ENCODE measurements at regions not wholly inside any gene's neighbourhood (a gene's known extent, or its start where the extent isn't known, plus 50 kb on each side); places are given as distances from the start of the nearest gene placed in this dataset.
A peak's percentile ranks its signal among the peaks of the same experiment; 100 is the strongest.

- Histone ChIP-seq H3K36me3 (no peaks in the 10 kb centered on the region), H3K4me1 (peaks cover 0 to 16% (median 10%) of the 10 kb centered on the region in 6 donors), H3K27ac (no peak overlapping the region), H3K4me3 (no peak overlapping the region), H3K9me3 (peaks cover 0 to 27% (median 10%) of the 10 kb centered on the region in 8 donors), H3K27me3 (replicated peaks in 1 of 7) (peaks cover 0 to 98% (median 31%) of the 10 kb centered on the region in 7 donors)
- 82 to 87% (median 85%) methylated on average over 6 of the region's 6 CpGs for WGBS, 5 donors
- no peak for DNase-seq
- intact Hi-C loops (cut with DNase I; ENCODE audit: low total_unique reads), result no loop called here
- TF ChIP-seq CTCF (IDR thresholded peaks at IDR 0.05 in 8 of 11, conservative IDR thresholded peaks at IDR 0.05 in 3 of 11), result no peak
- TF ChIP-seq POLR2A (IDR thresholded peaks at IDR 0.05), result no peak
- no peak for TF ChIP-seq POLR2AphosphoS5 (IDR thresholded peaks at IDR 0.05)
Observed at GRCh38 chr10:120977897-120978296, 126.7 kb downstream of the WDR11 start.

- DNase-seq, result no peak
- WGBS, 5 donors, result 34 to 51% (median 40%) methylated on average over 12 to 15 of the region's 15 CpGs
- Histone ChIP-seq H3K9me3 (peaks cover 0 to 19% (median 7%) of the 10 kb centered on the region in 8 donors), H3K27me3 (replicated peaks in 1 of 7) (peaks cover 0 to 98% (median 31%) of the 10 kb centered on the region in 7 donors), H3K27ac (no peak overlapping the region), H3K4me1 (peaks cover 0 to 16% (median 10%) of the 10 kb centered on the region in 6 donors), H3K36me3 (no peaks in the 10 kb centered on the region), H3K4me3 (no peak overlapping the region)
- no peak for TF ChIP-seq CTCF (IDR thresholded peaks at IDR 0.05 in 8 of 11, conservative IDR thresholded peaks at IDR 0.05 in 3 of 11)
- no peak for TF ChIP-seq POLR2AphosphoS5 (IDR thresholded peaks at IDR 0.05)
- no peak for TF ChIP-seq POLR2A (IDR thresholded peaks at IDR 0.05)
- intact Hi-C loops (cut with DNase I; ENCODE audit: low total_unique reads), result no loop called here
Observed at GRCh38 chr10:120978589-120979252, 127.6 kb downstream of the WDR11 start.

GRCh38 chr10:120979435-120980278 lies 128.5 kb downstream of the WDR11 start:
- Histone ChIP-seq H3K36me3 (no peaks in the 10 kb centered on the region), H3K4me3 (peak overlapping the region in 6 of 8 donors; percentile 4 to 57 (median 24)), H3K27ac (no peak overlapping the region), H3K9me3 (peaks cover 0 to 10% (median 0%) of the 10 kb centered on the region in 8 donors), H3K27me3 (replicated peaks in 1 of 7) (peaks cover 0 to 96% (median 31%) of the 10 kb centered on the region in 7 donors), H3K4me1 (peaks cover 0 to 16% (median 10%) of the 10 kb centered on the region in 6 donors)
- intact Hi-C loops (cut with DNase I; ENCODE audit: low total_unique reads), result no loop called here
- 3 to 5% (median 5%) methylated on average over 36 to 68 of the region's 68 CpGs for WGBS, 5 donors
- no peak for DNase-seq
- TF ChIP-seq CTCF (IDR thresholded peaks at IDR 0.05 in 8 of 11, conservative IDR thresholded peaks at IDR 0.05 in 3 of 11), result no peak
- no peak for TF ChIP-seq POLR2AphosphoS5 (IDR thresholded peaks at IDR 0.05)
- TF ChIP-seq POLR2A (IDR thresholded peaks at IDR 0.05), result no peak
